ENCODE measurements at regions not wholly inside any gene's neighbourhood (a gene's known extent, or its start where the extent isn't known, plus 50 kb on each side); places are given as distances from the start of the nearest gene placed in this dataset.

DNA sequence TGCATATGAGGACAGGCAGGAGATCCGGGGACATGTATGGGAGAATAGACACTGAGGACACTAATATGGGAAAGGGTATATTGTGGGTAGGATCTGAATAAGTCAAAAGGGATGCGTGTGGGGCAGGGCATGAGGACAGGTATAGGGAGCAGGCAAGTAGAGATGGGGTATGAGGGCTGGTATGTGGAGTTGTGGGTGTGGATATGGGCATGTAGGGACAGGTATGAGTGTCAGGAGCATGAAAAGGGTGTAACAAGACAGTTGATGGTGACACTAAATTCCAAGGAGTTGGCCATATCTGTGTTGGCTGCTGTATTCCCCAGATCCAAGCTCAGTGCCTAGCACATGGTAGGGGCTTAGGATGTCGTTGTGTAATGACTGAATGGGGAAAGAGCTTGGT lies 84.4 kb upstream of the PAX2 start:
- Histone ChIP-seq H3K27ac (ENCODE audit: insufficient read depth, low read length) (no peak overlapping the region), H3K18ac (ENCODE audit: low read depth, low read length) (no peak overlapping the region), H3K27me3 (ENCODE audit: control insufficient read depth, insufficient read depth, low read length) (peaks cover 67% of the 10 kb centered on the region), H4K20me1 (ENCODE audit: insufficient read depth, low read length) (no peaks in the 10 kb centered on the region; the same call in 1 of the 2 replicates), H3K14ac (replicated peaks; ENCODE audit: low read depth, low read length) (no peak overlapping the region), H3K23ac (ENCODE audit: low read depth, low read length) (no peak overlapping the region), H3K4me1 (ENCODE audit: control insufficient read depth, insufficient read depth, low read length) (no peaks in the 10 kb centered on the region; the same call in 1 of the 2 replicates), H2BK120ac (ENCODE audit: low read depth, low read length) (no peak overlapping the region), H3K4me3 (ENCODE audit: insufficient read depth, low read depth, low read length) (no peak overlapping the region), H2BK15ac (ENCODE audit: low read depth, low read length) (no peak overlapping the region), H4K8ac (ENCODE audit: low read depth in 2 of 2, low read length in 2 of 2) (no peak overlapping the region), H3K9ac (ENCODE audit: low read depth, low read length) (no peak overlapping the region), H3K36me3 (ENCODE audit: control insufficient read depth, insufficient read depth, low read length) (no peaks in the 10 kb centered on the region), H4K91ac (ENCODE audit: insufficient read depth, low read depth, low read length) (no peak overlapping the region), H4K5ac (ENCODE audit: low read depth, low read length) (no peak overlapping the region), H3K79me1 (ENCODE audit: low read depth in 1 of 2, low read length in 2 of 2) (no peaks in the 10 kb centered on the region), H2BK20ac (ENCODE audit: low read depth, low read length) (no peak overlapping the region), H3K56ac (ENCODE audit: extremely low read depth, insufficient read depth, low read length) (no peak overlapping the region), H2AK9ac (replicated peaks; ENCODE audit: low read depth, low read length, poor library complexity) (no peak overlapping the region), H2BK5ac (ENCODE audit: low read depth, low read length, poor library complexity, severe bottlenecking) (no peak overlapping the region), H2AFZ (replicated peaks; ENCODE audit: low read length, poor library complexity) (no peak overlapping the region), H3K9me3 (ENCODE audit: control insufficient read depth, insufficient read depth, low read length) (peaks cover 4% of the 10 kb centered on the region; the same call in 1 of the 2 replicates), H3K4ac (ENCODE audit: low read depth, low read length) (no peak overlapping the region), H3K4me2 (ENCODE audit: low read depth, low read length) (no peak overlapping the region), H3K9me1 (ENCODE audit: insufficient read depth, low read length) (no peaks in the 10 kb centered on the region), H2AK5ac (ENCODE audit: low read depth, low read length) (no peak overlapping the region)
- BruUV-seq (replicated peaks): no TSS peak
- WGBS, 2 experiments (ENCODE audit: extremely low coverage in 2 of 2, insufficient read length in 1 of 2): 83% methylated on average over 2 of the region's 3 CpGs; no CpG with 5 or more reads in 1 of the 2 experiments
- no peak for ATAC-seq (ENCODE audit: low read depth)
- ChIA-PET CTCF (no interaction called here), POLR2A (ENCODE audit: unreplicated experiment) (no interaction called here)
- in situ Hi-C loops (cut with MboI; ENCODE audit: low sequenced_read_pairs) (no loop called here), intact Hi-C loops (cut with micrococcal nuclease) (no loop called here), dilution Hi-C loops (cut with HindIII; ENCODE audit: low sequenced_read_pairs, unreplicated experiment) (no loop called here)
- DNase-seq: no peak
- TF ChIP-seq MXI1 (IDR thresholded peaks at IDR 0.05; ENCODE audit: borderline replicate concordance, low read depth, low read length) (no peak), CTCF (conservative IDR thresholded peaks at IDR 0.05; ENCODE audit: low read depth, low read length) (no peak), POLR2A (IDR thresholded peaks at IDR 0.05; ENCODE audit: low read depth, low read length) (no peak), MAFK (IDR thresholded peaks at IDR 0.05; ENCODE audit: low read depth, low read length) (no peak), BHLHE40 (IDR thresholded peaks at IDR 0.05; ENCODE audit: low read depth, low read length) (no peak), RCOR1 (IDR thresholded peaks at IDR 0.05; ENCODE audit: insufficient replicate concordance, low read length) (no peak), SMC3 (IDR thresholded peaks at IDR 0.05; ENCODE audit: low read depth, low read length) (no peak), RAD21 (IDR thresholded peaks at IDR 0.05; ENCODE audit: low read length) (no peak), USF2 (IDR thresholded peaks at IDR 0.05; ENCODE audit: low read depth, low read length) (no peak)
